ENCODE measurements at regions not wholly inside any gene's neighbourhood (a gene's known extent, or its start where the extent isn't known, plus 50 kb on each side); places are given as distances from the start of the nearest gene placed in this dataset.

DNA sequence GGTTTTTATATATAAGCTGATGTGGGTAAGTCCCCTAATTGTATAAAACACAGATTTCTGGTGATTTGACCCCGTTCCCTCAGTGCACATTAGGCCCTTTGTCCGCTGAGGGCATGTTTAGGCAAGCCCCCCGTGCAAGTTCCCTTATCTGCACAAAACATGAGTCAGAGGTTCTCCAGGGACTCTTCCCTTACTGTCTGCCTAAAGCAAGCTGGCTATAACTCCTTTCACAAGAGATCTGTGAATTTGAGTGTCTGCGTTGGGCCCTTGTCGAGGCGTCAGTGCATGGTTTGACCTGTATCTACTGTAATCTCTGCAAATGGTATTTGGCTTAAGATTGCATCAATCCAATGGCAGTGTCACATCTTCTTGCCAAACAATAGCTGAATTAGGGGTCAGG lies 712.8 kb downstream of the CDH8 start:
- TF ChIP-seq, protein P1, sequence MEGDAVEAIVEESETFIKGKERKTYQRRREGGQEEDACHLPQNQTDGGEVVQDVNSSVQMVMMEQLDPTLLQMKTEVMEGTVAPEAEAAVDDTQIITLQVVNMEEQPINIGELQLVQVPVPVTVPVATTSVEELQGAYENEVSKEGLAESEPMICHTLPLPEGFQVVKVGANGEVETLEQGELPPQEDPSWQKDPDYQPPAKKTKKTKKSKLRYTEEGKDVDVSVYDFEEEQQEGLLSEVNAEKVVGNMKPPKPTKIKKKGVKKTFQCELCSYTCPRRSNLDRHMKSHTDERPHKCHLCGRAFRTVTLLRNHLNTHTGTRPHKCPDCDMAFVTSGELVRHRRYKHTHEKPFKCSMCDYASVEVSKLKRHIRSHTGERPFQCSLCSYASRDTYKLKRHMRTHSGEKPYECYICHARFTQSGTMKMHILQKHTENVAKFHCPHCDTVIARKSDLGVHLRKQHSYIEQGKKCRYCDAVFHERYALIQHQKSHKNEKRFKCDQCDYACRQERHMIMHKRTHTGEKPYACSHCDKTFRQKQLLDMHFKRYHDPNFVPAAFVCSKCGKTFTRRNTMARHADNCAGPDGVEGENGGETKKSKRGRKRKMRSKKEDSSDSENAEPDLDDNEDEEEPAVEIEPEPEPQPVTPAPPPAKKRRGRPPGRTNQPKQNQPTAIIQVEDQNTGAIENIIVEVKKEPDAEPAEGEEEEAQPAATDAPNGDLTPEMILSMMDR (IDR thresholded peaks at IDR 0.05), result no peak
- no peak for TF ChIP-seq POLR2A (IDR thresholded peaks at IDR 0.05)
